Neural cell (in vitro differentiated cells): ENCODE measurements at regions not wholly inside any gene's neighbourhood (a gene's known extent, or its start where the extent isn't known, plus 50 kb on each side); places are given as distances from the start of the nearest gene placed in this dataset.

Experiments
- POLR2AphosphoS5 ChIP-seq: IDR thresholded peaks from 2 replicates; pipeline ENCODE4 v1.6.1; 2012
- SMC3 ChIP-seq: fragments of 450-650 bp; conservative IDR thresholded peaks from 2 replicates; pipeline ENCODE4 v1.6.1; 2014; ENCODE audit warnings: antibody characterized with exemption, mild to moderate bottlenecking, moderate library complexity; ENCODE audit not compliant: poor library complexity
- TF ChIP-seq, protein P1 (sequence below): IDR thresholded peaks from 2 replicates; pipeline ENCODE4 v1.6.1; 2012; ENCODE audit warnings: borderline replicate concordance
- TF ChIP-seq, protein P2 (sequence below): fragments of 450-650 bp; IDR thresholded peaks from 2 replicates; pipeline ENCODE4 v1.5.1; 2014; ENCODE audit warnings: antibody characterized with exemption, mild to moderate bottlenecking, moderate library complexity; ENCODE audit not compliant: poor library complexity, severe bottlenecking

DNA sequence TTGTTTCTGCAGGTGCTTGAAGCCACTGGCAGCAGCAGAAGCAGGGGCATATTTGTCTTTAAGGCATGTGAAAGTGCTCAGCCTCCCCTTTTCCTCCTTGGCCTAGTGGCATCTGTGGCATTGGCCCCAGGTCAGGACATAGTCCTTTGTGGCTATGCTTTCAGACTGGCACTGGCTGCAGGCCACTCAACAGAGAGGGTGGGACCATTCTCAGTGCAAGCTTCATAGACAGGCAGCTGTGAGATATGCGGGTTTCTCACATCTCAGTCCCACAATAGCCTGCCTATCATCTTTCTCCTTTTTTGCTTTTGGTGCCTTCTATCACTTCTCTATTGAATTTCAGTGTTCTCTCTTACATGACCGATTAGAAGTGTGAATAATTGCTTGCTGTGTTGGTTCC lies 104.8 kb downstream of the ACTRT1 start:
- no peak for TF ChIP-seq SMC3
- TF ChIP-seq POLR2AphosphoS5: no peak
- TF ChIP-seq, protein P1, sequence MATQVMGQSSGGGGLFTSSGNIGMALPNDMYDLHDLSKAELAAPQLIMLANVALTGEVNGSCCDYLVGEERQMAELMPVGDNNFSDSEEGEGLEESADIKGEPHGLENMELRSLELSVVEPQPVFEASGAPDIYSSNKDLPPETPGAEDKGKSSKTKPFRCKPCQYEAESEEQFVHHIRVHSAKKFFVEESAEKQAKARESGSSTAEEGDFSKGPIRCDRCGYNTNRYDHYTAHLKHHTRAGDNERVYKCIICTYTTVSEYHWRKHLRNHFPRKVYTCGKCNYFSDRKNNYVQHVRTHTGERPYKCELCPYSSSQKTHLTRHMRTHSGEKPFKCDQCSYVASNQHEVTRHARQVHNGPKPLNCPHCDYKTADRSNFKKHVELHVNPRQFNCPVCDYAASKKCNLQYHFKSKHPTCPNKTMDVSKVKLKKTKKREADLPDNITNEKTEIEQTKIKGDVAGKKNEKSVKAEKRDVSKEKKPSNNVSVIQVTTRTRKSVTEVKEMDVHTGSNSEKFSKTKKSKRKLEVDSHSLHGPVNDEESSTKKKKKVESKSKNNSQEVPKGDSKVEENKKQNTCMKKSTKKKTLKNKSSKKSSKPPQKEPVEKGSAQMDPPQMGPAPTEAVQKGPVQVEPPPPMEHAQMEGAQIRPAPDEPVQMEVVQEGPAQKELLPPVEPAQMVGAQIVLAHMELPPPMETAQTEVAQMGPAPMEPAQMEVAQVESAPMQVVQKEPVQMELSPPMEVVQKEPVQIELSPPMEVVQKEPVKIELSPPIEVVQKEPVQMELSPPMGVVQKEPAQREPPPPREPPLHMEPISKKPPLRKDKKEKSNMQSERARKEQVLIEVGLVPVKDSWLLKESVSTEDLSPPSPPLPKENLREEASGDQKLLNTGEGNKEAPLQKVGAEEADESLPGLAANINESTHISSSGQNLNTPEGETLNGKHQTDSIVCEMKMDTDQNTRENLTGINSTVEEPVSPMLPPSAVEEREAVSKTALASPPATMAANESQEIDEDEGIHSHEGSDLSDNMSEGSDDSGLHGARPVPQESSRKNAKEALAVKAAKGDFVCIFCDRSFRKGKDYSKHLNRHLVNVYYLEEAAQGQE: no peak
- TF ChIP-seq, protein P2, sequence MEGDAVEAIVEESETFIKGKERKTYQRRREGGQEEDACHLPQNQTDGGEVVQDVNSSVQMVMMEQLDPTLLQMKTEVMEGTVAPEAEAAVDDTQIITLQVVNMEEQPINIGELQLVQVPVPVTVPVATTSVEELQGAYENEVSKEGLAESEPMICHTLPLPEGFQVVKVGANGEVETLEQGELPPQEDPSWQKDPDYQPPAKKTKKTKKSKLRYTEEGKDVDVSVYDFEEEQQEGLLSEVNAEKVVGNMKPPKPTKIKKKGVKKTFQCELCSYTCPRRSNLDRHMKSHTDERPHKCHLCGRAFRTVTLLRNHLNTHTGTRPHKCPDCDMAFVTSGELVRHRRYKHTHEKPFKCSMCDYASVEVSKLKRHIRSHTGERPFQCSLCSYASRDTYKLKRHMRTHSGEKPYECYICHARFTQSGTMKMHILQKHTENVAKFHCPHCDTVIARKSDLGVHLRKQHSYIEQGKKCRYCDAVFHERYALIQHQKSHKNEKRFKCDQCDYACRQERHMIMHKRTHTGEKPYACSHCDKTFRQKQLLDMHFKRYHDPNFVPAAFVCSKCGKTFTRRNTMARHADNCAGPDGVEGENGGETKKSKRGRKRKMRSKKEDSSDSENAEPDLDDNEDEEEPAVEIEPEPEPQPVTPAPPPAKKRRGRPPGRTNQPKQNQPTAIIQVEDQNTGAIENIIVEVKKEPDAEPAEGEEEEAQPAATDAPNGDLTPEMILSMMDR: no peak
